Stimulated activated CD4-positive, alpha-beta T cell treated with anti-CD3 and anti-CD28 coated beads, Interleukin-4, amount 100 ng/mL, for 1 hour (primary cell): ENCODE measurements at regions not wholly inside any gene's neighbourhood (a gene's known extent, or its start where the extent isn't known, plus 50 kb on each side); places are given as distances from the start of the nearest gene placed in this dataset.
"Not testable (repeated sequence)": the region's sequence is repeated elsewhere in the genome, so short reads cannot be mapped to it uniquely, and the experiment has no call there.

ENCODE experiments used
- DNase-seq: peaks from one replicate; pipeline ENCODE4 v3.0.0-alpha.2; 2020

GRCh38 chr5:87115839-87116364 lies 151.8 kb upstream of the RASA1 start:
- DNase-seq, result no peak

GRCh38 chr5:87116825-87117512 lies 150.7 kb upstream of the RASA1 start:
- DNase-seq, result no peak

GRCh38 chr5:87119588-87119987 lies 148.1 kb upstream of the RASA1 start:
- no peak for DNase-seq

- DNase-seq, result no peak
These were observed 147.0 kb upstream of the RASA1 start for GRCh38 chr5:87120518-87121303.

GRCh38 chr5:87121304-87122150 lies 146.2 kb upstream of the RASA1 start:
- peak; percentile 16 for DNase-seq

- no peak for DNase-seq
These were observed 145.3 kb upstream of the RASA1 start for GRCh38 chr5:87122151-87122977.

GRCh38 chr5:87125766-87126165 lies 141.9 kb upstream of the RASA1 start:
- no peak for DNase-seq

GRCh38 chr5:87126869-87127268 lies 140.8 kb upstream of the RASA1 start:
- no peak for DNase-seq

- DNase-seq, result no peak
These were observed 140.3 kb upstream of the RASA1 start for GRCh38 chr5:87127426-87127825.

- DNase-seq, result no peak
These were observed 139.6 kb upstream of the RASA1 start for GRCh38 chr5:87127956-87128687.

GRCh38 chr5:87129046-87129445 lies 138.6 kb upstream of the RASA1 start:
- no peak for DNase-seq

GRCh38 chr5:87132696-87133095 lies 135.0 kb upstream of the RASA1 start:
- DNase-seq, result no peak

- DNase-seq, result not testable (repeated sequence)
These were observed 133.2 kb upstream of the RASA1 start for GRCh38 chr5:87134513-87134912.

- DNase-seq, result no peak
These were observed 131.6 kb upstream of the RASA1 start for GRCh38 chr5:87136096-87136495.

- DNase-seq, result no peak
These were observed 130.9 kb upstream of the RASA1 start for GRCh38 chr5:87136733-87137132.

GRCh38 chr5:87137283-87137682 lies 130.4 kb upstream of the RASA1 start:
- no peak for DNase-seq

GRCh38 chr5:87138091-87138805 lies 129.4 kb upstream of the RASA1 start:
- no peak for DNase-seq

- DNase-seq, result no peak
These were observed 127.9 kb upstream of the RASA1 start for GRCh38 chr5:87139795-87140194.

- no peak for DNase-seq
These were observed 126.1 kb upstream of the RASA1 start for GRCh38 chr5:87141544-87141943.

GRCh38 chr5:87145853-87146252 lies 121.8 kb upstream of the RASA1 start:
- not testable (repeated sequence) for DNase-seq

GRCh38 chr5:87147441-87147840 lies 120.2 kb upstream of the RASA1 start:
- no peak for DNase-seq
